H1 (cell line): ENCODE measurements at regions not wholly inside any gene's neighbourhood (a gene's known extent, or its start where the extent isn't known, plus 50 kb on each side); places are given as distances from the start of the nearest gene placed in this dataset.

Experiments
- EGR1 ChIP-seq: IDR thresholded peaks from 2 replicates; pipeline ENCODE4 v1.6.1; 2011; ENCODE audit warnings: low read depth, low read length, borderline replicate concordance
- GABPA ChIP-seq: IDR thresholded peaks from 2 replicates; pipeline ENCODE4 v1.6.1; 2011; ENCODE audit warnings: mild to moderate bottlenecking, low read length, moderate library complexity, borderline replicate concordance; ENCODE audit not compliant: insufficient read depth
- SAP30 ChIP-seq: fragments of 300-600 bp; sonication (generic); IDR thresholded peaks from 2 replicates; pipeline ENCODE4 v1.7.1; 2012; ENCODE audit warnings: low read length, moderate library complexity, mild to moderate bottlenecking, inconsistent platforms; ENCODE audit not compliant: insufficient read depth, insufficient replicate concordance
- SP2 ChIP-seq: IDR thresholded peaks from 2 replicates; pipeline ENCODE4 v1.6.1; 2012; ENCODE audit warnings: mild to moderate bottlenecking, low read length, inconsistent platforms
- TF ChIP-seq, protein P1 (sequence below): fragments of 300-600 bp; sonication (generic); IDR thresholded peaks from 2 replicates; pipeline ENCODE4 v1.7.1; 2012; ENCODE audit warnings: low read length, moderate library complexity, mild to moderate bottlenecking, inconsistent platforms; ENCODE audit not compliant: insufficient replicate concordance

DNA sequence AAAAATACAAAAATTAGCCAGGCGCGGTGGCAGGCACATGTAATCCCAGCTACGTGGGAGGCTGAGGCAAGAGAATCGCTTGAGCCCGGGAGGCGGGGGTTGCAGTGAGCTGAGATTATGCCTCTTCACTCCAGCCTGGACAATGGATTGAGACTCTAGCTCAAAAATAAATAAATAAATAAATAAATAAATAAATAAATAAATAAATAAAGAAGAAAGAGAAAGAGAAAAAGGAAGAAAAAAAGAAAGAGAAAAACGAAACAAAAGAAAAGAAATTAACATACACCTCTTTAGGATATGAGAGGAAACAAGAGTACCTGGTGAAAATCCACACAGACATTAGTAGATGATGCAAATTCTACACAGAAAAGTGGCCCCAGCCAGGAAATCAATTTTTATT is 713.7 kb upstream of the POT1 start (continued):
- TF ChIP-seq, protein P1, sequence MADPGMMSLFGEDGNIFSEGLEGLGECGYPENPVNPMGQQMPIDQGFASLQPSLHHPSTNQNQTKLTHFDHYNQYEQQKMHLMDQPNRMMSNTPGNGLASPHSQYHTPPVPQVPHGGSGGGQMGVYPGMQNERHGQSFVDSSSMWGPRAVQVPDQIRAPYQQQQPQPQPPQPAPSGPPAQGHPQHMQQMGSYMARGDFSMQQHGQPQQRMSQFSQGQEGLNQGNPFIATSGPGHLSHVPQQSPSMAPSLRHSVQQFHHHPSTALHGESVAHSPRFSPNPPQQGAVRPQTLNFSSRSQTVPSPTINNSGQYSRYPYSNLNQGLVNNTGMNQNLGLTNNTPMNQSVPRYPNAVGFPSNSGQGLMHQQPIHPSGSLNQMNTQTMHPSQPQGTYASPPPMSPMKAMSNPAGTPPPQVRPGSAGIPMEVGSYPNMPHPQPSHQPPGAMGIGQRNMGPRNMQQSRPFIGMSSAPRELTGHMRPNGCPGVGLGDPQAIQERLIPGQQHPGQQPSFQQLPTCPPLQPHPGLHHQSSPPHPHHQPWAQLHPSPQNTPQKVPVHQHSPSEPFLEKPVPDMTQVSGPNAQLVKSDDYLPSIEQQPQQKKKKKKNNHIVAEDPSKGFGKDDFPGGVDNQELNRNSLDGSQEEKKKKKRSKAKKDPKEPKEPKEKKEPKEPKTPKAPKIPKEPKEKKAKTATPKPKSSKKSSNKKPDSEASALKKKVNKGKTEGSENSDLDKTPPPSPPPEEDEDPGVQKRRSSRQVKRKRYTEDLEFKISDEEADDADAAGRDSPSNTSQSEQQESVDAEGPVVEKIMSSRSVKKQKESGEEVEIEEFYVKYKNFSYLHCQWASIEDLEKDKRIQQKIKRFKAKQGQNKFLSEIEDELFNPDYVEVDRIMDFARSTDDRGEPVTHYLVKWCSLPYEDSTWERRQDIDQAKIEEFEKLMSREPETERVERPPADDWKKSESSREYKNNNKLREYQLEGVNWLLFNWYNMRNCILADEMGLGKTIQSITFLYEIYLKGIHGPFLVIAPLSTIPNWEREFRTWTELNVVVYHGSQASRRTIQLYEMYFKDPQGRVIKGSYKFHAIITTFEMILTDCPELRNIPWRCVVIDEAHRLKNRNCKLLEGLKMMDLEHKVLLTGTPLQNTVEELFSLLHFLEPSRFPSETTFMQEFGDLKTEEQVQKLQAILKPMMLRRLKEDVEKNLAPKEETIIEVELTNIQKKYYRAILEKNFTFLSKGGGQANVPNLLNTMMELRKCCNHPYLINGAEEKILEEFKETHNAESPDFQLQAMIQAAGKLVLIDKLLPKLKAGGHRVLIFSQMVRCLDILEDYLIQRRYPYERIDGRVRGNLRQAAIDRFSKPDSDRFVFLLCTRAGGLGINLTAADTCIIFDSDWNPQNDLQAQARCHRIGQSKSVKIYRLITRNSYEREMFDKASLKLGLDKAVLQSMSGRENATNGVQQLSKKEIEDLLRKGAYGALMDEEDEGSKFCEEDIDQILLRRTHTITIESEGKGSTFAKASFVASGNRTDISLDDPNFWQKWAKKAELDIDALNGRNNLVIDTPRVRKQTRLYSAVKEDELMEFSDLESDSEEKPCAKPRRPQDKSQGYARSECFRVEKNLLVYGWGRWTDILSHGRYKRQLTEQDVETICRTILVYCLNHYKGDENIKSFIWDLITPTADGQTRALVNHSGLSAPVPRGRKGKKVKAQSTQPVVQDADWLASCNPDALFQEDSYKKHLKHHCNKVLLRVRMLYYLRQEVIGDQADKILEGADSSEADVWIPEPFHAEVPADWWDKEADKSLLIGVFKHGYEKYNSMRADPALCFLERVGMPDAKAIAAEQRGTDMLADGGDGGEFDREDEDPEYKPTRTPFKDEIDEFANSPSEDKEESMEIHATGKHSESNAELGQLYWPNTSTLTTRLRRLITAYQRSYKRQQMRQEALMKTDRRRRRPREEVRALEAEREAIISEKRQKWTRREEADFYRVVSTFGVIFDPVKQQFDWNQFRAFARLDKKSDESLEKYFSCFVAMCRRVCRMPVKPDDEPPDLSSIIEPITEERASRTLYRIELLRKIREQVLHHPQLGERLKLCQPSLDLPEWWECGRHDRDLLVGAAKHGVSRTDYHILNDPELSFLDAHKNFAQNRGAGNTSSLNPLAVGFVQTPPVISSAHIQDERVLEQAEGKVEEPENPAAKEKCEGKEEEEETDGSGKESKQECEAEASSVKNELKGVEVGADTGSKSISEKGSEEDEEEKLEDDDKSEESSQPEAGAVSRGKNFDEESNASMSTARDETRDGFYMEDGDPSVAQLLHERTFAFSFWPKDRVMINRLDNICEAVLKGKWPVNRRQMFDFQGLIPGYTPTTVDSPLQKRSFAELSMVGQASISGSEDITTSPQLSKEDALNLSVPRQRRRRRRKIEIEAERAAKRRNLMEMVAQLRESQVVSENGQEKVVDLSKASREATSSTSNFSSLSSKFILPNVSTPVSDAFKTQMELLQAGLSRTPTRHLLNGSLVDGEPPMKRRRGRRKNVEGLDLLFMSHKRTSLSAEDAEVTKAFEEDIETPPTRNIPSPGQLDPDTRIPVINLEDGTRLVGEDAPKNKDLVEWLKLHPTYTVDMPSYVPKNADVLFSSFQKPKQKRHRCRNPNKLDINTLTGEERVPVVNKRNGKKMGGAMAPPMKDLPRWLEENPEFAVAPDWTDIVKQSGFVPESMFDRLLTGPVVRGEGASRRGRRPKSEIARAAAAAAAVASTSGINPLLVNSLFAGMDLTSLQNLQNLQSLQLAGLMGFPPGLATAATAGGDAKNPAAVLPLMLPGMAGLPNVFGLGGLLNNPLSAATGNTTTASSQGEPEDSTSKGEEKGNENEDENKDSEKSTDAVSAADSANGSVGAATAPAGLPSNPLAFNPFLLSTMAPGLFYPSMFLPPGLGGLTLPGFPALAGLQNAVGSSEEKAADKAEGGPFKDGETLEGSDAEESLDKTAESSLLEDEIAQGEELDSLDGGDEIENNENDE = no peak
- no peak for TF ChIP-seq SAP30
- no peak for TF ChIP-seq GABPA
- TF ChIP-seq EGR1 = no peak
- TF ChIP-seq SP2 = no peak
